Spleen (tissue), 11 donors: ENCODE measurements at regions not wholly inside any gene's neighbourhood (a gene's known extent, or its start where the extent isn't known, plus 50 kb on each side); places are given as distances from the start of the nearest gene placed in this dataset.

Experiments
- DNase-seq: peaks from one replicate; pipeline ENCODE4 v3.0.0-alpha.2; 2020
- H3K27ac ChIP-seq, 8 donors: fragments of 200-600 bp; sonication (generic) in 7 of 8; 1 replicate in 4 of 8; 2 replicates in 4 of 8; pipeline versions ENCODE4 v1.5.0 to v1.8.0; 2016 to 2021; ENCODE audit warnings: inconsistent platforms in 4 of 8, mild to moderate bottlenecking in 4 of 8, moderate library complexity in 1 of 8
- H3K27me3 ChIP-seq, 7 donors: fragments of 200-600 bp; sonication (generic) in 6 of 7; replicated peaks in 1 of 7; 1 replicate in 4 of 7; 2 replicates in 3 of 7; pipeline versions ENCODE4 v1.5.0 to v1.8.0; 2016 to 2021; ENCODE audit warnings: inconsistent platforms in 3 of 7, mild to moderate bottlenecking in 1 of 7
- H3K36me3 ChIP-seq, 6 donors: fragments of 200-600 bp; sonication (generic) in 5 of 6; 1 replicate in 4 of 6; 2 replicates in 2 of 6; pipeline versions ENCODE4 v1.5.0 to v1.8.0; 2016 to 2021; ENCODE audit warnings: inconsistent platforms in 2 of 6
- H3K4me1 ChIP-seq, 6 donors: fragments of 200-600 bp; sonication (generic) in 5 of 6; 1 replicate in 3 of 6; 2 replicates in 3 of 6; pipeline versions ENCODE4 v1.5.0 to v1.8.0; 2016 to 2021; ENCODE audit warnings: inconsistent platforms in 3 of 6
- H3K4me3 ChIP-seq, 8 donors: fragments of 200-600 bp; sonication (generic) in 7 of 8; 1 replicate in 4 of 8; 2 replicates in 4 of 8; pipeline versions ENCODE4 v1.5.0 to v1.8.0; 2016 to 2021; ENCODE audit warnings: inconsistent platforms in 4 of 8, mild to moderate bottlenecking in 4 of 8, moderate library complexity in 2 of 8
- H3K9me3 ChIP-seq, 8 donors: fragments of 200-600 bp; sonication (generic) in 7 of 8; 1 replicate in 4 of 8; 2 replicates in 4 of 8; pipeline versions ENCODE4 v1.5.0 to v1.8.0; 2016 to 2021; ENCODE audit warnings: inconsistent platforms in 4 of 8
- CTCF ChIP-seq, 11 experiments: fragments of 200-600 bp in 7 of 11; fragments of 450-650 bp in 4 of 11; sonication (generic) in 4 of 11; IDR thresholded peaks in 8 of 11; conservative IDR thresholded peaks in 3 of 11; 1 replicate in 7 of 11; 2 replicates in 4 of 11; pipeline versions ENCODE4 v1.4.0 to v1.8.0; 2016 to 2021; ENCODE audit warnings: antibody characterized with exemption in 11 of 11, inconsistent platforms in 4 of 11, mild to moderate bottlenecking in 1 of 11
- POLR2A ChIP-seq, 3 donors: fragments of 450-650 bp; IDR thresholded peaks; one replicate each; pipeline ENCODE4 v1.5.1; 2017; ENCODE audit warnings: antibody characterized with exemption in 3 of 3, mild to moderate bottlenecking in 1 of 3
- POLR2AphosphoS5 ChIP-seq, 3 donors: sonication (generic); formaldehyde crosslinking; IDR thresholded peaks; one replicate each; pipeline ENCODE4 v1.5.1; 2017; ENCODE audit warnings: antibody characterized with exemption in 3 of 3
- WGBS, 5 donors: extraction: QIAGEN DNeasy Blood & Tissue Kit in 3 of 5; methylation state at CpG; one replicate each; pipeline versions ENCODE4 v1.1.5 to v1.1.7; 2013 to 2018; 5-methylcytosine and 5-hydroxymethylcytosine counted together
- intact Hi-C: fragments of 100-400 bp; cut with DNase I; formaldehyde crosslinking; loops from one replicate; pipeline ENCODE4 v1.15.0; 2023; ENCODE audit warnings: low total_unique reads
- donor health status: healthy with polysubstance abuse.
- donor health status: DM: no; HTN: no; CAD: no; lungs with moderate emphysema.
- donor health status: DM: no; HTN: no; CAD: no.
- donor health status: Bipolar disorder and iron deficiency.
- donor health status: healthy.
- donor health status: DM: no; HTN: no; CAD: no.
- donor health status: DM: yes; HTN: yes; CAD: no.

DNA sequence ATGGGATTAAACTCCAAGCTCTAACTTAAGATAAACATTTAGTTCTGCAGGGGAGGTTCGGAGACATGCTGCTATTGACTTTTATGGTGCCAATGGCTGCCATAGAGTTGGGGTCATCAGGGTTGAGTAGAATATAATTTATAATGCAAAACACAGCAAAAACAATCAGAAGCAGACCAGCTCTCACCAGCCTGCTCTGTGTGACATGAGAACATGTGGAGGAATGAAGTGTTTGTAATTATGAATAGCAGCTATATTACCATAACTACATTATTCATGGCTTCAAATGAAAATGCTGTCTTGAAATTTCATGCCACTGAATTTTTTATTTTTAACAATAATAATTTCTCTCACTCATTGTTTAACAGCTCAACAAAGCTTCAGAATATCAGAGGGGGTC is 645.6 kb upstream of the CDH8 start:
- no peak overlapping the region for H3K4me3 ChIP-seq
- H3K9me3 ChIP-seq, result peaks cover 0 to 86% (median 73%) of the 10 kb centered on the region in 8 donors
- no peak for DNase-seq
- TF ChIP-seq POLR2AphosphoS5 (IDR thresholded peaks at IDR 0.05) (no peak), POLR2A (IDR thresholded peaks at IDR 0.05) (no peak), CTCF (IDR thresholded peaks at IDR 0.05 in 8 of 11, conservative IDR thresholded peaks at IDR 0.05 in 3 of 11) (no peak)
- H3K27me3 ChIP-seq, result no peaks in the 10 kb centered on the region
- no peak overlapping the region for H3K27ac ChIP-seq
- no peaks in the 10 kb centered on the region for H3K4me1 ChIP-seq
- intact Hi-C loops, result no loop called here
- no peaks in the 10 kb centered on the region for H3K36me3 ChIP-seq
- 76 to 94% (median 79%) methylated on average over 1 of the region's 1 CpG for WGBS, 5 donors

DNA sequence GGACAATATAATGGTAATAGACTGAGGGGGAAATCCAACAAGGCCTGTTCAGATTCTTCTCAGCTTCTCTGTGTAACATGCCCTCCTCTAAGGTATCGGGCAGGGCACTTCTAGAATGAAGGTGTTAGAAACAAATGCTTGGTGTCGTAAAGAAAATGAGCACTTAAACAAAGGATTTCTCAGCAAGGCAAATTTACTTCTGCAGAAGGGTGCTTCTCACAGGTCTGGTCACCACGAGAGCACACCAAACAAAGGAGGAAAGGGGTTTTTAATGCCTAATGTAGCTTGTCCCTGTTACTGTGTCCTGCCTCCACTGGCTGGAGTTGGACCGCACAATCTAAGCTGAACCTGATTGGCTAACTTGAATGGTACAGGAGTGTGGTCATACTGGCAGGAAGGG is 642.6 kb upstream of the CDH8 start:
- no peak overlapping the region for H3K27ac ChIP-seq
- peaks cover 0 to 74% (median 67%) of the 10 kb centered on the region in 8 donors for H3K9me3 ChIP-seq
- no peaks in the 10 kb centered on the region for H3K27me3 ChIP-seq
- H3K36me3 ChIP-seq, result no peaks in the 10 kb centered on the region
- TF ChIP-seq CTCF (IDR thresholded peaks at IDR 0.05 in 8 of 11, conservative IDR thresholded peaks at IDR 0.05 in 3 of 11), result no peak
- no peak for TF ChIP-seq POLR2A (IDR thresholded peaks at IDR 0.05)
- TF ChIP-seq POLR2AphosphoS5 (IDR thresholded peaks at IDR 0.05), result no peak
- H3K4me3 ChIP-seq, result no peak overlapping the region
- intact Hi-C loops, result no loop called here
- WGBS, 5 donors, result 63 to 81% (median 79%) methylated on average over 4 of the region's 4 CpGs
- no peaks in the 10 kb centered on the region for H3K4me1 ChIP-seq
- no peak for DNase-seq

DNA sequence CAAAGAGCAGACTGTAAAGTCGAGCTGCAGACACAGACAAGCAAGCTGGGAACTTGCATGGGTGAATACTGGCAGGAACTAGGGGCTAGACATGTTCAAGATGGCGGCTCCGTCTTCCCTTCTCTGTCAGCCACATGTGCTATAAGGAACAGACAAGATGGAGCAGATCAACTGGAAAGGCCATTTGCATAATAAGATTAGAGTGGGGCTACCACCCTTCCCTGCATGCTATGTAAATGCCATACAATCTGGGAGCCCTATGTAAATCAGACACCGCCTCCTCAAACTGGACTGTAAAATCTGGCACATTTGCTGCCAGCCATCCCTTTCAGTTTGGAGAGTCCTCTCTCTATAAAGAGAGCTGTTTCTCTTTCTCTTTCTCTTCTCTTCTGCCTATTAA is 640.1 kb upstream of the CDH8 start:
- Histone ChIP-seq H3K36me3 (no peaks in the 10 kb centered on the region), H3K27ac (no peak overlapping the region), H3K9me3 (peaks cover 0 to 58% (median 48%) of the 10 kb centered on the region in 8 donors), H3K4me3 (no peak overlapping the region), H3K27me3 (no peaks in the 10 kb centered on the region), H3K4me1 (no peaks in the 10 kb centered on the region)
- DNase-seq, result no peak
- intact Hi-C loops, result no loop called here
- no peak for TF ChIP-seq CTCF (IDR thresholded peaks at IDR 0.05 in 8 of 11, conservative IDR thresholded peaks at IDR 0.05 in 3 of 11)
- TF ChIP-seq POLR2A (IDR thresholded peaks at IDR 0.05), result no peak
- no peak for TF ChIP-seq POLR2AphosphoS5 (IDR thresholded peaks at IDR 0.05)
- 68 to 78% (median 70%) methylated on average over 4 of the region's 4 CpGs for WGBS, 5 donors

GRCh38 chr16:62665269-62665668 is 629.0 kb upstream of the CDH8 start:
- H3K27ac ChIP-seq, result no peak overlapping the region
- no peaks in the 10 kb centered on the region for H3K4me1 ChIP-seq
- DNase-seq, result no peak
- H3K9me3 ChIP-seq, result peaks cover 0 to 37% (median 23%) of the 10 kb centered on the region in 8 donors
- no peak overlapping the region for H3K4me3 ChIP-seq
- no peak for TF ChIP-seq POLR2A (IDR thresholded peaks at IDR 0.05)
- TF ChIP-seq POLR2AphosphoS5 (IDR thresholded peaks at IDR 0.05), result no peak
- no peak for TF ChIP-seq CTCF (IDR thresholded peaks at IDR 0.05 in 8 of 11, conservative IDR thresholded peaks at IDR 0.05 in 3 of 11)
- H3K27me3 ChIP-seq, result no peaks in the 10 kb centered on the region
- WGBS, 5 donors, result 52 to 81% (median 64%) methylated on average over 1 of the region's 1 CpG
- intact Hi-C loops, result no loop called here
- no peaks in the 10 kb centered on the region for H3K36me3 ChIP-seq
